Activated CD8-positive, alpha-beta T cell treated with anti-CD3 and anti-CD28 coated beads for 36 hours (primary cell): ENCODE measurements at regions not wholly inside any gene's neighbourhood (a gene's known extent, or its start where the extent isn't known, plus 50 kb on each side); places are given as distances from the start of the nearest gene placed in this dataset.

ENCODE experiments used
- ATAC-seq: fragments of 200-7000 bp; cut with Tn5 transposase; one replicate; pipeline ENCODE4 v1.10.0; 2021; ENCODE audit warnings: mild to moderate bottlenecking, moderate library complexity
- CTCF ChIA-PET: fragments of 350-600 bp; sonication (Branson Sonifier 250); formaldehyde crosslinking; loops from one replicate; lab custom pipeline; 2021; ENCODE audit warnings: antibody characterized with exemption; lab: Charles Lee
- POLR2A ChIA-PET: fragments of 350-600 bp; sonication (Branson Sonifier 250); formaldehyde crosslinking; loops from one replicate; lab custom pipeline; 2021; ENCODE audit warnings: antibody characterized with exemption; lab: Charles Lee
- DNase-seq: peaks from one replicate; pipeline ENCODE4 v3.0.0-alpha.2; 2020
- H3K27ac Mint-ChIP-seq: one replicate; pipeline ENCODE4 v1.8.0; 2021; ENCODE audit warnings: mild to moderate bottlenecking, mixed read lengths
- H3K27me3 Mint-ChIP-seq: one replicate; pipeline ENCODE4 v1.8.0; 2021; ENCODE audit warnings: mixed read lengths
- H3K36me3 Mint-ChIP-seq: one replicate; pipeline ENCODE4 v1.8.0; 2021; ENCODE audit warnings: low read depth, mixed read lengths
- H3K4me1 Mint-ChIP-seq: one replicate; pipeline ENCODE4 v1.8.0; 2021; ENCODE audit warnings: low read depth, mixed read lengths
- H3K4me3 Mint-ChIP-seq: one replicate; pipeline ENCODE4 v1.8.0; 2021; ENCODE audit warnings: mild to moderate bottlenecking, moderate library complexity, mixed read lengths
- H3K9me3 Mint-ChIP-seq: one replicate; pipeline ENCODE4 v1.8.0; 2021; ENCODE audit warnings: mixed read lengths
- CTCF ChIP-seq: fragments of 200-600 bp; IDR thresholded peaks from one replicate; pipeline ENCODE4 v1.8.0; 2022; ENCODE audit warnings: antibody characterized with exemption, mild to moderate bottlenecking
- intact Hi-C: fragments of 100-400 bp; cut with micrococcal nuclease; formaldehyde crosslinking; loops from one replicate; pipeline ENCODE4 v1.10.0; 2022

- ATAC-seq (no peak), DNase-seq (no peak)
- intact Hi-C loops = no loop called here
- CTCF ChIA-PET = no interaction called here
- Mint-ChIP-seq H3K9me3 (peaks cover 13% of the 10 kb centered on the region), H3K4me3 (no peak overlapping the region), H3K27ac (no peak overlapping the region), H3K36me3 (no peaks in the 10 kb centered on the region), H3K4me1 (no peaks in the 10 kb centered on the region), H3K27me3 (no peaks in the 10 kb centered on the region)
- no peak for TF ChIP-seq CTCF
- POLR2A ChIA-PET = no interaction called here
Measured at GRCh38 chr7:68482800-68483199, 1115.5 kb upstream of the AUTS2 start.

DNA sequence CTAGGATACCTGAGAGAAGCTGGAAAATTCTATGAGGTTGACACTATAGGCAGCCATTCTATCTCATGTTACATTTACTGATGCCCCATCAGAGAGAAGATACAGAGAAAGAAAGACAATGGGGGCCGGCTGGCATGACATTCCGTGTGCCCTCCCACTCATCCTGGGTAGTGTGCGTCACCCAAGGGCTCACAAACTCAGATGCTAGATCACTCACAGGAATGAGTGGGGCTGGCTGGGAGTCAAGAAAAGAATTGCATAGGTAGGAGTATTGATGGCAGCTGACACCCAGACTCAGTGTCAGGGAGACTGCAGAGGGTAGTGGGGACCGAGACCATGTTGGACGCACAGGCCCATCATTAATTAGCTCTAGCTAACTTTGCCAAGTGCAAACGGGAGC, 1113.5 kb upstream of the AUTS2 start:
- ChIA-PET CTCF (no interaction called here), POLR2A (no interaction called here)
- intact Hi-C loops = no loop called here
- no peaks in the 10 kb centered on the region for H3K36me3 Mint-ChIP-seq
- no peak overlapping the region for H3K4me3 Mint-ChIP-seq
- peaks cover 15% of the 10 kb centered on the region for H3K9me3 Mint-ChIP-seq
- no peak overlapping the region for H3K27ac Mint-ChIP-seq
- DNase-seq (no peak), ATAC-seq (no peak)
- no peaks in the 10 kb centered on the region for H3K27me3 Mint-ChIP-seq
- TF ChIP-seq CTCF = no peak
- no peaks in the 10 kb centered on the region for H3K4me1 Mint-ChIP-seq

GRCh38 chr7:68485253-68485917, 1112.9 kb upstream of the AUTS2 start:
- ChIA-PET CTCF (no interaction called here), POLR2A (no interaction called here)
- Mint-ChIP-seq H3K27me3 (no peaks in the 10 kb centered on the region), H3K36me3 (no peaks in the 10 kb centered on the region), H3K27ac (no peak overlapping the region), H3K9me3 (peaks cover 17% of the 10 kb centered on the region), H3K4me1 (no peaks in the 10 kb centered on the region), H3K4me3 (no peak overlapping the region)
- no peak for ATAC-seq
- DNase-seq = no peak
- intact Hi-C loops = no loop called here
- no peak for TF ChIP-seq CTCF

DNA sequence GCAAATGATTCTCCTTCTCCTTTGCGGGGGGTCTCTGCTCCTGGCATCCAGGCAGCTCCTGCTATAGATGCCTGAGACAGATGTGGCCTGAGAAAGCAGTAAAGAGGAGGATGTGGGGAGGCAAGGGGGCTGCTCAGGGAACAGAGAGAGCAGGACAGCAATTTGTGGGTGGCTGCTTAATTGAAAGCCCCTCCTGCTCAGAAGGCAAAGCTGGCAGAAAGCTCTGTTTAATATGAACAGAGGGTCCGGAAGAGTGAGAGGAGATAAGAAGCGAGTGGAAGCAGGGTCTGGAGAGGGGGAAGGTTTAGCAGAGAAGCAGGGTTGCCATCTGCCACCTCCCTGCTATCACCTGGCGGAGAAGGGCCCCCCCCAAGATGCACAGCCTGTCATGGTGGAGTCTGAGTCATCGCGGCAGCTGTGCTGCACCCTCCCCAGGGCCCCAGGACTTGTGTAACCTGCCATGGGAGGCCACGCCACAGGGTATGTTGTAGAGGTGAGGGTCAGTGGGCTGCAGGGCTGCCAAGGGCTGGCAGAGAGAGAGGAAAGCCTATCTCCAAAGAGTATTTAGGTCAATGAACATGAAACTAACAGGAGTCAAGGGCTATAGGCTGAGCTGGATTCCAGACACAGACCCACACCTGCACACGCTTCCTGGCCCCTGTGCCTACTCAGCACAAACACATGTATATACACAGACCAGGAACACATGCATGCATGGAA, 1109.8 kb upstream of the AUTS2 start:
- no peak for ATAC-seq
- CTCF ChIA-PET = no interaction called here

More for the DNA sequence above, 1109.8 kb upstream of the AUTS2 start:
- H3K27me3 Mint-ChIP-seq = no peaks in the 10 kb centered on the region
- DNase-seq = no peak
- H3K9me3 Mint-ChIP-seq = peaks cover 14% of the 10 kb centered on the region
- no peak overlapping the region for H3K4me3 Mint-ChIP-seq
- no peaks in the 10 kb centered on the region for H3K36me3 Mint-ChIP-seq
- POLR2A ChIA-PET = no interaction called here
- TF ChIP-seq CTCF = no peak
- no peaks in the 10 kb centered on the region for H3K4me1 Mint-ChIP-seq
- intact Hi-C loops = no loop called here
- no peak overlapping the region for H3K27ac Mint-ChIP-seq
